Neural progenitor cell (in vitro differentiated cells): ENCODE measurements at regions not wholly inside any gene's neighbourhood (a gene's known extent, or its start where the extent isn't known, plus 50 kb on each side); places are given as distances from the start of the nearest gene placed in this dataset.
"Not testable (repeated sequence)": the region's sequence is repeated elsewhere in the genome, so short reads cannot be mapped to it uniquely, and the experiment has no call there.

Experiments used
- CTCF ChIP-seq: fragments of 200-600 bp; sonication (generic); IDR thresholded peaks from 2 replicates; pipeline ENCODE4 v1.5.1; 2017; ENCODE audit warnings: antibody characterized with exemption, mild to moderate bottlenecking
- EZH2phosphoT487 ChIP-seq: fragments of 200-600 bp; sonication (generic); IDR thresholded peaks from 2 replicates; pipeline ENCODE4 v1.6.1; 2017; ENCODE audit warnings: antibody characterized with exemption

GRCh38 chr7:6999067-6999666 is 173.1 kb upstream of the CCZ1B start:
- not testable (repeated sequence) for TF ChIP-seq CTCF, EZH2phosphoT487
